HL-60 (cell line): ENCODE measurements at regions not wholly inside any gene's neighbourhood (a gene's known extent, or its start where the extent isn't known, plus 50 kb on each side); places are given as distances from the start of the nearest gene placed in this dataset.

ENCODE experiments used
- DNase-seq, 2 experiments: peaks; one replicate each; pipeline ENCODE4 v3.0.0-alpha.2; 2010 to 2020; ENCODE audit warnings: low read depth in 1 of 2, low spot score in 1 of 2
- H3K27ac ChIP-seq: fragments of 250-450 bp; sonication (Bioruptor Pico); replicated peaks from 2 replicates; pipeline ENCODE4 v1.5.1; 2020; ENCODE audit warnings: mild to moderate bottlenecking, moderate library complexity
- H3K27me3 ChIP-seq: fragments of 250-450 bp; sonication (Bioruptor Pico); 2 replicates; pipeline ENCODE4 v1.5.1; 2021; ENCODE audit warnings: mild to moderate bottlenecking, moderate library complexity; ENCODE audit not compliant: insufficient read depth, poor library complexity, severe bottlenecking
- H3K4me3 ChIP-seq: replicated peaks from 2 replicates; pipeline ENCODE4 v1.5.1; 2011; ENCODE audit warnings: mild to moderate bottlenecking, control low read depth, low read length; ENCODE audit not compliant: insufficient read depth
- CTCF ChIP-seq: IDR thresholded peaks from one replicate; pipeline ENCODE4 v1.5.1; 2011; ENCODE audit warnings: low read length, control low read depth, inconsistent platforms; ENCODE audit not compliant: insufficient read depth
- GABPA ChIP-seq: IDR thresholded peaks from 2 replicates; pipeline ENCODE4 v1.6.1; 2012; ENCODE audit warnings: low read depth
- POLR2AphosphoS5 ChIP-seq: IDR thresholded peaks from 2 replicates; pipeline ENCODE4 v1.6.1; 2012; ENCODE audit warnings: low read depth
- REST ChIP-seq: IDR thresholded peaks from 2 replicates; pipeline ENCODE4 v1.6.1; 2012; ENCODE audit warnings: low read depth; ENCODE audit not compliant: insufficient replicate concordance
- SPI1 ChIP-seq: IDR thresholded peaks from 2 replicates; pipeline ENCODE4 v1.6.1; 2012; ENCODE audit warnings: low read depth, mild to moderate bottlenecking, borderline replicate concordance

DNA sequence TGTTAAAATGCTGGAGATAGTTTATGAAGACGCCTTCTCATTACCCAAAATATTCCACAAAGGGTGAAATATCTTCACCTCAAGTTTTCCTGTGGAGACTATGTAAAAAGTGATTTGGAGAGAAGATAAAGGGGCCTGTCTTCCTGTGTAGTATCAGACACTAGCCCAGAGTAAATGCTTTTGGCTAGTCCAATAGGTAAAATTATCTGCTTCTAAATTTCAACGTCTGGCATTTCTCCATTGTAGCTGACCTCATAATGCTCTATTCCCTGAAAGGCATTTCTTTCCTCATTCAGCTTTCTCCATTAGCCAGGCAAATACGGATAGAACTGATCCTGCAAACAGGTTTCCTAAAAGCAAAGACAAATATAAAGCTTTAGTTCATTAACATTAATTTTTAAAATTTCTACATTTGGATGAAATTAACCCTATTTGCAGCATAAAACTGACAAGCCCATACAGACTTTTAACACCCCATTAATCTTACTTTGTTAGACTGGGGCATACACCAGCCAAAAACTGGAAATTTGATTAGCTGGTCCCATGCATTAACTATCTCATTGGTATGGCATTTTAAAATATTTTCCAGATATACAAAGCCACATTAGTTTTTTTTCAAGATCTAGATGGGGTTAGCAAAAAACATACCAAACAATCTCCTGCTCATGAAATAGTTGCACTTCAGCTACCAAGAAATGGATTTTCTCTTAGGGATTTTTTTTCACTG is 548.8 kb downstream of the EFNA5 start:
- no peaks in the 10 kb centered on the region for H3K27me3 ChIP-seq
- H3K27ac ChIP-seq: no peak overlapping the region
- H3K4me3 ChIP-seq: no peak overlapping the region
- TF ChIP-seq REST (no peak), POLR2AphosphoS5 (no peak), GABPA (no peak), SPI1 (no peak), CTCF (no peak)
- DNase-seq: no peak

DNA sequence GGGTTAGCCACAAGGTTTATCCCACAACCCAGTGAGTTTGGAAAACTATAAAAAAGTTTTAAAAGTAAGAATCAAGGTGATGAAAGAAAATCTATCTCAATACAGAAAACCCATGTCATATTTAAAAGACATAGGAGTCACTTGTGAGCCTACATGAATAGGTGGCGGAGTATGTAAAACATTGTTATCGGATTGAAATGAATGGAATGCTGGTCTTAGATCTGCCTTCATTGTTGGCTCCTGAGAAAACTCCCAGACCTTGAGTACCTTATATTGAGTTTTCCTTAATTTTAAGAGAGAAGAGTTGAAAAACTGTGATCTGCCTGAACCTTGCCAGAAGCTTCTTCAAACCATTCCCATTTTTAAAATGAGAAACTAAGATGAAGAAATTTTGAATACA is 551.1 kb downstream of the EFNA5 start:
- H3K27ac ChIP-seq: no peak overlapping the region
- DNase-seq: no peak
- no peak overlapping the region for H3K4me3 ChIP-seq
- no peaks in the 10 kb centered on the region for H3K27me3 ChIP-seq
- TF ChIP-seq REST (no peak), CTCF (no peak), POLR2AphosphoS5 (no peak), GABPA (no peak), SPI1 (no peak)

- Histone ChIP-seq H3K27ac (no peak overlapping the region), H3K4me3 (no peak overlapping the region), H3K27me3 (no peaks in the 10 kb centered on the region)
- TF ChIP-seq REST (no peak), GABPA (no peak), CTCF (no peak), POLR2AphosphoS5 (no peak), SPI1 (no peak)
- DNase-seq: no peak
These were observed 552.3 kb downstream of the EFNA5 start for GRCh38 chr5:107118184-107119019.
